ENCODE measurements at regions not wholly inside any gene's neighbourhood (a gene's known extent, or its start where the extent isn't known, plus 50 kb on each side); places are given as distances from the start of the nearest gene placed in this dataset.

- no peak for TF ChIP-seq CTCF (IDR thresholded peaks at IDR 0.05)
- no peak for TF ChIP-seq POLR2A (IDR thresholded peaks at IDR 0.05)
Observed at GRCh38 chr11:134607963-134608750, 196.1 kb upstream of the B3GAT1 start.

All from uterus (tissue), 2 donors.